Endothelial cell (in vitro differentiated cells): ENCODE measurements at regions not wholly inside any gene's neighbourhood (a gene's known extent, or its start where the extent isn't known, plus 50 kb on each side); places are given as distances from the start of the nearest gene placed in this dataset.

Source experiments
- DNase-seq: peaks from one replicate; pipeline ENCODE4 v3.0.0; 2021; ENCODE audit warnings: low spot score
- H3K27ac Mint-ChIP-seq: one replicate; pipeline ENCODE4 v1.8.0; 2021; ENCODE audit warnings: mixed read lengths, inconsistent platforms; ENCODE audit not compliant: unreplicated experiment
- H3K27me3 Mint-ChIP-seq: one replicate; pipeline ENCODE4 v1.8.0; 2021; ENCODE audit warnings: mild to moderate bottlenecking, moderate library complexity, mixed read lengths, inconsistent platforms; ENCODE audit not compliant: unreplicated experiment
- H3K36me3 Mint-ChIP-seq: one replicate; pipeline ENCODE4 v1.8.0; 2021; ENCODE audit warnings: mild to moderate bottlenecking, low read depth, mixed read lengths, inconsistent platforms; ENCODE audit not compliant: unreplicated experiment
- H3K4me1 Mint-ChIP-seq: one replicate; pipeline ENCODE4 v1.8.0; 2021; ENCODE audit warnings: mild to moderate bottlenecking, mixed read lengths, inconsistent platforms; ENCODE audit not compliant: unreplicated experiment
- H3K4me3 Mint-ChIP-seq: one replicate; pipeline ENCODE4 v1.8.0; 2021; ENCODE audit warnings: mild to moderate bottlenecking, mixed read lengths, inconsistent platforms; ENCODE audit not compliant: unreplicated experiment
- H3K9me3 Mint-ChIP-seq: one replicate; pipeline ENCODE4 v1.8.0; 2021; ENCODE audit warnings: mixed read lengths, inconsistent platforms; ENCODE audit not compliant: unreplicated experiment
- CTCF ChIP-seq: fragments of 200-600 bp; sonication (generic); IDR thresholded peaks from one replicate; pipeline ENCODE4 v1.5.0; 2021; ENCODE audit warnings: antibody characterized with exemption; ENCODE audit not compliant: unreplicated experiment

GRCh38 chr7:46139079-46139478, 218.0 kb upstream of the IGFBP3 start:
- TF ChIP-seq CTCF: no peak
- H3K27me3 Mint-ChIP-seq: no peaks in the 10 kb centered on the region
- no peaks in the 10 kb centered on the region for H3K36me3 Mint-ChIP-seq
- H3K9me3 Mint-ChIP-seq: no peaks in the 10 kb centered on the region
- DNase-seq: no peak
- H3K4me3 Mint-ChIP-seq: no peak overlapping the region
- H3K27ac Mint-ChIP-seq: no peak overlapping the region
- no peaks in the 10 kb centered on the region for H3K4me1 Mint-ChIP-seq

DNA sequence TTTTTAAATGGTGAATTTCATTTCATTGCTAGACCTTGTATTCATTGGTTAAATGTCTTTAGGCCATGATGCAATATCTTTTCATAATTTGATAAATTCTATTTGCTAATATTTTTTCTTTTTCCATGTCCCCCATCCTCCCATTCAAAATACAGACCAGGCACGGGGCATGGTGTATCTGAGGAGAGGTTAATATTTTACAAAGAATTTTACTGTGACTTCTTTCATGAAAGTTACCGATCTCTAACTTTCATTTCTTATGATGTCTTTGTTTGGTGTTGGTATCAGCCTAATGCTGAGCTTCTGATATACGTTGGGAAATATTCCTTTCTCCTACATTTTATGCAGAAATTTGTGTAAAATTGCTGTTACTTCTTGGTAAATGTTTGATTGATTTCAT, 216.7 kb upstream of the IGFBP3 start:
- Mint-ChIP-seq H3K36me3 (no peaks in the 10 kb centered on the region), H3K27ac (no peak overlapping the region), H3K9me3 (no peaks in the 10 kb centered on the region), H3K4me1 (no peaks in the 10 kb centered on the region), H3K27me3 (no peaks in the 10 kb centered on the region), H3K4me3 (no peak overlapping the region)
- DNase-seq: no peak
- TF ChIP-seq CTCF: no peak

GRCh38 chr7:46135557-46135956, 214.5 kb upstream of the IGFBP3 start:
- Mint-ChIP-seq H3K27me3 (peaks cover 1% of the 10 kb centered on the region), H3K27ac (no peak overlapping the region), H3K9me3 (no peaks in the 10 kb centered on the region), H3K36me3 (no peaks in the 10 kb centered on the region), H3K4me1 (no peaks in the 10 kb centered on the region), H3K4me3 (no peak overlapping the region)
- DNase-seq: no peak
- no peak for TF ChIP-seq CTCF

DNA sequence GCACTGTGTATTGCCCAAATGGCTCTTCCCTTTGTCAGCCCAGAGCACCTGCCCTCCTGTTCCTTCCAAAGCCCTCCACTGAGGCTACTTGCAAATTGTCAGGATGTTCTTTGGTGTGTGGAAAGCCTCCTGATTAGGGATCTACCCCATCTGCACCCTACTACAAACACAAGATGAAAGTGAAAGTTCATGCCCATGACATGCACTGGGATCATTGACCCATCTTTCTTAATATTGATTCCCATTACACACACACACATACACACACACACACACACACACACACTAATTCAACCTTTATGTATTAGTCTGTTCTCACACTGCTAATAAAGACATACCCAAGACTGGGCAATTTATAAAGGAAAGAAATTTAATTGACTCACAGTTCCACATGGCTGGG, 213.7 kb upstream of the IGFBP3 start:
- Mint-ChIP-seq H3K36me3 (no peaks in the 10 kb centered on the region), H3K27me3 (peaks cover 1% of the 10 kb centered on the region), H3K27ac (no peak overlapping the region), H3K4me3 (no peak overlapping the region), H3K9me3 (no peaks in the 10 kb centered on the region), H3K4me1 (no peaks in the 10 kb centered on the region)
- DNase-seq: no peak
- TF ChIP-seq CTCF: no peak

- no peak for TF ChIP-seq CTCF
- H3K36me3 Mint-ChIP-seq: no peaks in the 10 kb centered on the region
- H3K27ac Mint-ChIP-seq: no peak overlapping the region
- DNase-seq: no peak
- peaks cover 1% of the 10 kb centered on the region for H3K27me3 Mint-ChIP-seq
- H3K9me3 Mint-ChIP-seq: no peaks in the 10 kb centered on the region
- no peak overlapping the region for H3K4me3 Mint-ChIP-seq
- peaks cover 2% of the 10 kb centered on the region for H3K4me1 Mint-ChIP-seq
These were observed 213.3 kb upstream of the IGFBP3 start for GRCh38 chr7:46134385-46134784.
